A673 (cell line): ENCODE measurements at regions not wholly inside any gene's neighbourhood (a gene's known extent, or its start where the extent isn't known, plus 50 kb on each side); places are given as distances from the start of the nearest gene placed in this dataset.

Experiments used
- EZH2 ChIP-seq: fragments of 200-600 bp; sonication (generic); IDR thresholded peaks from 2 replicates; pipeline ENCODE4 v1.6.1; 2017; ENCODE audit warnings: borderline replicate concordance, low read depth, mild to moderate bottlenecking, mixed read lengths, antibody characterized with exemption, low read length; ENCODE audit not compliant: poor library complexity, severe bottlenecking
- TF ChIP-seq, protein P1 (sequence below): fragments of 300-800, 200-600 bp; sonication (generic); conservative IDR thresholded peaks from 2 replicates; pipeline ENCODE4 v1.5.1; 2017; ENCODE audit warnings: low read depth, mild to moderate bottlenecking, antibody characterized with exemption, low read length, moderate library complexity, mixed read lengths

GRCh38 chr6:16028966-16029365, 99.9 kb upstream of the MYLIP start:
- TF ChIP-seq, protein P1, sequence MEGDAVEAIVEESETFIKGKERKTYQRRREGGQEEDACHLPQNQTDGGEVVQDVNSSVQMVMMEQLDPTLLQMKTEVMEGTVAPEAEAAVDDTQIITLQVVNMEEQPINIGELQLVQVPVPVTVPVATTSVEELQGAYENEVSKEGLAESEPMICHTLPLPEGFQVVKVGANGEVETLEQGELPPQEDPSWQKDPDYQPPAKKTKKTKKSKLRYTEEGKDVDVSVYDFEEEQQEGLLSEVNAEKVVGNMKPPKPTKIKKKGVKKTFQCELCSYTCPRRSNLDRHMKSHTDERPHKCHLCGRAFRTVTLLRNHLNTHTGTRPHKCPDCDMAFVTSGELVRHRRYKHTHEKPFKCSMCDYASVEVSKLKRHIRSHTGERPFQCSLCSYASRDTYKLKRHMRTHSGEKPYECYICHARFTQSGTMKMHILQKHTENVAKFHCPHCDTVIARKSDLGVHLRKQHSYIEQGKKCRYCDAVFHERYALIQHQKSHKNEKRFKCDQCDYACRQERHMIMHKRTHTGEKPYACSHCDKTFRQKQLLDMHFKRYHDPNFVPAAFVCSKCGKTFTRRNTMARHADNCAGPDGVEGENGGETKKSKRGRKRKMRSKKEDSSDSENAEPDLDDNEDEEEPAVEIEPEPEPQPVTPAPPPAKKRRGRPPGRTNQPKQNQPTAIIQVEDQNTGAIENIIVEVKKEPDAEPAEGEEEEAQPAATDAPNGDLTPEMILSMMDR: no peak
- TF ChIP-seq EZH2: no peak
